HCT116 (cell line): ENCODE measurements at regions not wholly inside any gene's neighbourhood (a gene's known extent, or its start where the extent isn't known, plus 50 kb on each side); places are given as distances from the start of the nearest gene placed in this dataset.

Source experiments
- EZH2 ChIP-seq: fragments of 200-600 bp; sonication (generic); IDR thresholded peaks from 2 replicates; pipeline ENCODE4 v1.6.1; 2017; ENCODE audit warnings: antibody characterized with exemption, mixed run types
- EZH2phosphoT487 ChIP-seq: fragments of 200-600 bp; IDR thresholded peaks from 2 replicates; pipeline ENCODE4 v1.6.1; 2018; ENCODE audit warnings: antibody characterized with exemption, borderline replicate concordance
- FOSL1 ChIP-seq: IDR thresholded peaks from 2 replicates; pipeline ENCODE4 v1.6.1; 2012; ENCODE audit warnings: low read depth
- ZBTB33 ChIP-seq: IDR thresholded peaks from 2 replicates; pipeline ENCODE4 v1.6.1; 2011; ENCODE audit warnings: mild to moderate bottlenecking, low read length, moderate library complexity; ENCODE audit not compliant: insufficient replicate concordance; ENCODE audit errors: extremely low read depth
- ZFX ChIP-seq: fragments of 450-650 bp; IDR thresholded peaks from 2 replicates; pipeline ENCODE4 v1.6.1; 2017

- no peak for TF ChIP-seq ZFX
- no peak for TF ChIP-seq EZH2phosphoT487
- no peak for TF ChIP-seq ZBTB33
- TF ChIP-seq EZH2 = no peak
- no peak for TF ChIP-seq FOSL1
Measured at GRCh38 chr13:97761796-97762540, 191.5 kb upstream of the IPO5 start.
